ENCODE measurements at regions not wholly inside any gene's neighbourhood (a gene's known extent, or its start where the extent isn't known, plus 50 kb on each side); places are given as distances from the start of the nearest gene placed in this dataset.
"Not testable (repeated sequence)": the region's sequence is repeated elsewhere in the genome, so short reads cannot be mapped to it uniquely, and the experiment has no call there.

DNA sequence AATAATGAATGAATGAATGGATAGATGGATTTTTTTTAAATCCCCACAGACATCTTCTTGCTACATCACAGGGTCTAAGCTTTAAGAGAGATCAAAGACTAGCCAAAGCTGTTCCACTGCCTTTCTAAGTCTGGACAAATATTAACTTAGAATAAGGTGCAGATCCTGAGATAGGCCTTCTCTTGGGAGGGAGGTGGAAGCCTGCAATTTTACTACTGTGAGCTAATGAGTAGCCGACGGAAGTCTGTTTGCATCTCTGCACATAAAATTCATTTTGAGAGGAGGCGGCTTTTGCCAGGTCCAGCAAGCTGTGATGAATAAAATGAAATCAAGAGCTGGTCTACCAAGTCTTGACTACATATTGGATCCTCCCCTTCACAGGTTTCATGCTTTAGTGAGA is 484.9 kb downstream of the TMEM38B start:
- no peak for DNase-seq (ENCODE audit: low spot score)
- no peak overlapping the region for H3K27ac ChIP-seq (ENCODE audit: low read depth in 1 of 2, low read length in 2 of 2)
- no peaks in the 10 kb centered on the region for H3K36me3 ChIP-seq (ENCODE audit: control insufficient read depth in 4 of 4, insufficient read depth in 3 of 4, low read depth in 1 of 4, low read length in 3 of 4)
- H3K9ac ChIP-seq (ENCODE audit: low read depth in 1 of 2, low read length in 2 of 2) = no peak overlapping the region
- TF ChIP-seq, protein P1, sequence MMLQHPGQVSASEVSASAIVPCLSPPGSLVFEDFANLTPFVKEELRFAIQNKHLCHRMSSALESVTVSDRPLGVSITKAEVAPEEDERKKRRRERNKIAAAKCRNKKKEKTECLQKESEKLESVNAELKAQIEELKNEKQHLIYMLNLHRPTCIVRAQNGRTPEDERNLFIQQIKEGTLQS (IDR thresholded peaks at IDR 0.05) = no peak
- TF ChIP-seq, protein P2, sequence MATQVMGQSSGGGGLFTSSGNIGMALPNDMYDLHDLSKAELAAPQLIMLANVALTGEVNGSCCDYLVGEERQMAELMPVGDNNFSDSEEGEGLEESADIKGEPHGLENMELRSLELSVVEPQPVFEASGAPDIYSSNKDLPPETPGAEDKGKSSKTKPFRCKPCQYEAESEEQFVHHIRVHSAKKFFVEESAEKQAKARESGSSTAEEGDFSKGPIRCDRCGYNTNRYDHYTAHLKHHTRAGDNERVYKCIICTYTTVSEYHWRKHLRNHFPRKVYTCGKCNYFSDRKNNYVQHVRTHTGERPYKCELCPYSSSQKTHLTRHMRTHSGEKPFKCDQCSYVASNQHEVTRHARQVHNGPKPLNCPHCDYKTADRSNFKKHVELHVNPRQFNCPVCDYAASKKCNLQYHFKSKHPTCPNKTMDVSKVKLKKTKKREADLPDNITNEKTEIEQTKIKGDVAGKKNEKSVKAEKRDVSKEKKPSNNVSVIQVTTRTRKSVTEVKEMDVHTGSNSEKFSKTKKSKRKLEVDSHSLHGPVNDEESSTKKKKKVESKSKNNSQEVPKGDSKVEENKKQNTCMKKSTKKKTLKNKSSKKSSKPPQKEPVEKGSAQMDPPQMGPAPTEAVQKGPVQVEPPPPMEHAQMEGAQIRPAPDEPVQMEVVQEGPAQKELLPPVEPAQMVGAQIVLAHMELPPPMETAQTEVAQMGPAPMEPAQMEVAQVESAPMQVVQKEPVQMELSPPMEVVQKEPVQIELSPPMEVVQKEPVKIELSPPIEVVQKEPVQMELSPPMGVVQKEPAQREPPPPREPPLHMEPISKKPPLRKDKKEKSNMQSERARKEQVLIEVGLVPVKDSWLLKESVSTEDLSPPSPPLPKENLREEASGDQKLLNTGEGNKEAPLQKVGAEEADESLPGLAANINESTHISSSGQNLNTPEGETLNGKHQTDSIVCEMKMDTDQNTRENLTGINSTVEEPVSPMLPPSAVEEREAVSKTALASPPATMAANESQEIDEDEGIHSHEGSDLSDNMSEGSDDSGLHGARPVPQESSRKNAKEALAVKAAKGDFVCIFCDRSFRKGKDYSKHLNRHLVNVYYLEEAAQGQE (IDR thresholded peaks at IDR 0.05) = no peak
- TF ChIP-seq NR2F2 (IDR thresholded peaks at IDR 0.05) = no peak
- TF ChIP-seq RXRA (IDR thresholded peaks at IDR 0.05) = no peak
- TF ChIP-seq RAD21 (IDR thresholded peaks at IDR 0.05) = no peak
- TF ChIP-seq HNF4G (IDR thresholded peaks at IDR 0.05) = no peak
- H3K9me3 ChIP-seq (ENCODE audit: control insufficient read depth in 4 of 4, low read length in 3 of 4) = no peaks in the 10 kb centered on the region
- H3K27me3 ChIP-seq (ENCODE audit: control insufficient read depth in 4 of 4, insufficient read depth in 4 of 4, low read length in 3 of 4) = no peaks in the 10 kb centered on the region
- H3K4me1 ChIP-seq (ENCODE audit: control insufficient read depth in 4 of 4, insufficient read depth in 4 of 4, low read length in 3 of 4) = no peaks in the 10 kb centered on the region
- no peak overlapping the region for H3K4me3 ChIP-seq (ENCODE audit: low read depth in 1 of 3, low read length in 3 of 3)
- 80% methylated on average over 3 of the region's 3 CpGs for WGBS

DNA sequence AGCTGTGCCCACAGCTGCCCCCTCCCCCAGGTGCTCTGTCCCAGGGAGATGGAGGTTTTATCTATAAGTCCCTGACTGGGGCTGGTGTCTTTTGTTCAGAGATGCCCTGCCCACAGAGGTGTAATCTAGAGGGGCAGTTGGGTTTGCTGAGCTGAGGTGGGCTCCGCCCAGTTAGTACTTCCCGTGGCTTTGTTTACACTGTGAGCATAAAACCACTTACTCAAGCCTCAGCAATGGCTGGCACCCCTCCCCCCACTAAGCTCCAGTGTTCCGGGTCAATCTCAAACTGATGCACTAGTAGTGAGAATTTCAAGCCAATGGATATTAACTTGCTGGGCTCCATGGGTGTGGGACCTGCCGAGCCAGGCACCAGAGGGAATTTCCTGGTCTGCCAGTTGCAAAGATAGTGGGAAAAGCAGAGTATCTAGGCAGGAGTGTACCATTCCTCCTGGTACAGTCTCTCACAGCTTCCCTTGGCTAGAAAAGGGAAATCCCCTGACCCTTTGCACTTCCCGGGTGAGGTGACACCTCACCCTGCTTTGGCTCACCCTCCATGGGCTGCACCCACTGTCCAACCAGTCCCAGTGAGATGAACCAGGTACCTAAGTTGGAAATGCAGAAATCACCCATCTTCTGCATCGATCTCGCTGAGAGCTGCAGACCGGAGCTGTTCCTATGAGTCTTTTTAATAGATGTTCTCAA is 509.6 kb downstream of the TMEM38B start:
- H3K27ac ChIP-seq (ENCODE audit: low read depth in 1 of 2, low read length in 2 of 2); H3K36me3 ChIP-seq (ENCODE audit: control insufficient read depth in 4 of 4, insufficient read depth in 3 of 4, low read depth in 1 of 4, low read length in 3 of 4); H3K27me3 ChIP-seq (ENCODE audit: control insufficient read depth in 4 of 4, insufficient read depth in 4 of 4, low read length in 3 of 4); H3K4me1 ChIP-seq (ENCODE audit: control insufficient read depth in 4 of 4, insufficient read depth in 4 of 4, low read length in 3 of 4); DNase-seq (ENCODE audit: low spot score); H3K4me3 ChIP-seq (ENCODE audit: low read depth in 1 of 3, low read length in 3 of 3); H3K9me3 ChIP-seq (ENCODE audit: control insufficient read depth in 4 of 4, low read length in 3 of 4); H3K9ac ChIP-seq (ENCODE audit: low read depth in 1 of 2, low read length in 2 of 2): not testable (repeated sequence)
- whole genome bisulfite sequencing = 74% methylated on average over 8 of the region's 8 CpGs

DNA sequence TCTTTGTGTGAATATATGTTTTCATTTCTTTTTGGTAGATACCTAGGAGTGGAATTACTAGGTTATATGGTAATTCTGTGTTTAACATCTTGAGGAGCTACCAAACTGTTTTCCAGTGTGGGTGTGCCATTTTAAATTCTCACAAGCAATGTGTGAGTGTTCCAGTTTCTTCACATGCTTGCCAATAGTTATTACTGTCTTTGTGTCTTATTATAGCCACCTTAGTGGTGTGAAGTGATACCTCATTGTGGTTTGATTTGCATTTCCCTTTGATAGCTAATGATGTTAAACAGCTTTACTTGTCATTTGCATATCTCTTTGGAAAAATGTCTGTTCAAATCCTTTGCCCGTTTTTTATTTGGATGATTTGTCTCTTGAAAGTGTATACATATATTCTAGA is 513.0 kb downstream of the TMEM38B start:
- TF ChIP-seq TAF1 (conservative IDR thresholded peaks at IDR 0.05) = no peak
- TF ChIP-seq SP1 (IDR thresholded peaks at IDR 0.05) = no peak
- TF ChIP-seq HNF4A (conservative IDR thresholded peaks at IDR 0.05) = no peak
- TF ChIP-seq, protein P2 (IDR thresholded peaks at IDR 0.05) = no peak
- TF ChIP-seq JUND (IDR thresholded peaks at IDR 0.05) = no peak
- TF ChIP-seq NR2F2 (IDR thresholded peaks at IDR 0.05) = no peak
- no peak for TF ChIP-seq YY1 (IDR thresholded peaks at IDR 0.05)
- TF ChIP-seq, protein P1 (IDR thresholded peaks at IDR 0.05) = no peak
- no peak for TF ChIP-seq RXRA (IDR thresholded peaks at IDR 0.05)
- no peak for TF ChIP-seq HNF4G (IDR thresholded peaks at IDR 0.05)
- TF ChIP-seq GABPA (IDR thresholded peaks at IDR 0.05 in 1 of 2, conservative IDR thresholded peaks at IDR 0.05 in 1 of 2) = no peak

More for the DNA sequence above, 513.0 kb downstream of the TMEM38B start:
- Histone ChIP-seq H3K9me3 (ENCODE audit: control insufficient read depth in 4 of 4, low read length in 3 of 4) (peaks cover 0 to 2% (median 0%) of the 10 kb centered on the region in 4 donors), H3K4me3 (ENCODE audit: low read depth in 1 of 3, low read length in 3 of 3) (no peak overlapping the region), H3K27me3 (ENCODE audit: control insufficient read depth in 4 of 4, insufficient read depth in 4 of 4, low read length in 3 of 4) (no peaks in the 10 kb centered on the region), H3K4me1 (ENCODE audit: control insufficient read depth in 4 of 4, insufficient read depth in 4 of 4, low read length in 3 of 4) (no peaks in the 10 kb centered on the region), H3K9ac (ENCODE audit: low read depth in 1 of 2, low read length in 2 of 2) (no peak overlapping the region), H3K36me3 (ENCODE audit: control insufficient read depth in 4 of 4, insufficient read depth in 3 of 4, low read depth in 1 of 4, low read length in 3 of 4) (no peaks in the 10 kb centered on the region), H3K27ac (ENCODE audit: low read depth in 1 of 2, low read length in 2 of 2) (no peak overlapping the region)
- DNase-seq (ENCODE audit: low spot score) = no peak
- 52% methylated on average over 1 of the region's 1 CpG for WGBS

Data from liver (tissue), 7 donors.